Thymus (tissue), 11 donors: ENCODE measurements at regions not wholly inside any gene's neighbourhood (a gene's known extent, or its start where the extent isn't known, plus 50 kb on each side); places are given as distances from the start of the nearest gene placed in this dataset.
"Not testable (repeated sequence)": the region's sequence is repeated elsewhere in the genome, so short reads cannot be mapped to it uniquely, and the experiment has no call there.

ENCODE experiments used
- DNase-seq, 9 donors: peaks; one replicate each; pipeline ENCODE4 v3.0.0-alpha.2; 2013; ENCODE audit warnings: low spot score in 9 of 9, low read depth in 6 of 9, missing footprints in 1 of 9
- H3K27ac ChIP-seq, 2 donors: one replicate each; pipeline ENCODE4 v1.5.1; 2013; ENCODE audit warnings: control low read depth in 1 of 2, low read depth in 1 of 2, low read length in 1 of 2, mild to moderate bottlenecking in 1 of 2, moderate library complexity in 1 of 2
- H3K27me3 ChIP-seq, 2 donors: one replicate each; pipeline ENCODE4 v1.5.1; 2013; ENCODE audit warnings: low read length in 1 of 2; ENCODE audit not compliant: control insufficient read depth in 2 of 2, insufficient read depth in 1 of 2
- H3K36me3 ChIP-seq, 2 donors: one replicate each; pipeline ENCODE4 v1.5.1; 2013; ENCODE audit warnings: low read length in 1 of 2, mild to moderate bottlenecking in 1 of 2, moderate library complexity in 1 of 2; ENCODE audit not compliant: control insufficient read depth in 2 of 2, insufficient read depth in 2 of 2
- H3K4me1 ChIP-seq, 2 donors: one replicate each; pipeline ENCODE4 v1.5.1; 2013; ENCODE audit warnings: low read length in 2 of 2; ENCODE audit not compliant: control insufficient read depth in 2 of 2, insufficient read depth in 2 of 2
- H3K4me3 ChIP-seq, 2 donors: one replicate each; pipeline ENCODE4 v1.5.1; 2013; ENCODE audit warnings: low read length in 2 of 2, control low read depth in 1 of 2, mild to moderate bottlenecking in 1 of 2
- H3K9me3 ChIP-seq, 2 donors: one replicate each; pipeline ENCODE4 v1.5.1; 2013; ENCODE audit warnings: low read length in 1 of 2, mild to moderate bottlenecking in 1 of 2; ENCODE audit not compliant: control insufficient read depth in 2 of 2, insufficient read depth in 1 of 2
- WGBS: extraction: QIAGEN DNeasy Blood & Tissue Kit; methylation state at CpG from one replicate; pipeline ENCODE4 v1.1.7; 2013; 5-methylcytosine and 5-hydroxymethylcytosine counted together
- donor health status: healthy.

DNA sequence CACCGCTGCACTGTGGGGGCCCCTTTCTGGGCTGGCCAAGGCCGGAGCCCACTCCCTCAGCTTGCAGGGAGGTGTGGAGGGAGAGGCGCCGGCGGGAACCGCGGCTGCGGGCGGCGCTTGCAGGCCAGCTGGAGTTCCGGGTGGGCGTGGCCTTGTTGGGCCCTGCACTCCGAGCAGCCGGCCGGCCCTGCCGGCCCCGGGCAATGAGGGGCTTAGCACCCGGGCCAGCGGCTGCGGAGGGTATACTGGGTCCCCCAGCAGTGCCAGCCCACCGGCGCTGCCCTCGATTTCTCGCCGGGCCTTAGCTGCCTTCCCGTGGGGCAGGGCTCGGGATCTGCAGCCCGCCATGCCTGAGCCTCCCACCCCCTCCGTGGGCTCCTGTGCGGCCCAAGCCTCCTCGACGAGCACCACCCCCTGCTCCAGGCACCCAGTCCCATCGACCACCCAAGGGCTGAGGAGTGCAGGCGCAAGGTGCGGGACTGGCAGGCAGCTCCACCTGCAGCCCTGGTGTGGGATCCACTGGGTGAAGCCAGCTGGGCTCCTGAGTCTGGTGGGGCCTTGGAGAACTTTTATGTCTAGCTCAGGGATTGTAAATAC, 705.1 kb upstream of the CDH9 start:
- not testable (repeated sequence) for H3K27ac ChIP-seq, H3K27me3 ChIP-seq, H3K4me3 ChIP-seq, H3K4me1 ChIP-seq, H3K36me3 ChIP-seq, H3K9me3 ChIP-seq, DNase-seq
- WGBS, result 97% methylated on average over 35 of the region's 35 CpGs

GRCh38 chr5:27742805-27743204, 704.4 kb upstream of the CDH9 start:
- Histone ChIP-seq H3K27me3 (no peaks in the 10 kb centered on the region), H3K36me3 (no peaks in the 10 kb centered on the region), H3K4me1 (no peaks in the 10 kb centered on the region), H3K27ac (no peak overlapping the region), H3K9me3 (peaks cover 0 to 3% of the 10 kb centered on the region in 2 donors), H3K4me3 (no peak overlapping the region)
- no peak for DNase-seq
- 96% methylated on average over 6 of the region's 6 CpGs for WGBS

- no peak for DNase-seq
- Histone ChIP-seq H3K4me3 (no peak overlapping the region), H3K27ac (no peak overlapping the region), H3K4me1 (no peaks in the 10 kb centered on the region), H3K9me3 (no peaks in the 10 kb centered on the region), H3K27me3 (no peaks in the 10 kb centered on the region), H3K36me3 (no peaks in the 10 kb centered on the region)
- WGBS, result 89% methylated on average over 1 of the region's 1 CpG
These were observed 696.5 kb upstream of the CDH9 start for GRCh38 chr5:27734838-27735237.

DNA sequence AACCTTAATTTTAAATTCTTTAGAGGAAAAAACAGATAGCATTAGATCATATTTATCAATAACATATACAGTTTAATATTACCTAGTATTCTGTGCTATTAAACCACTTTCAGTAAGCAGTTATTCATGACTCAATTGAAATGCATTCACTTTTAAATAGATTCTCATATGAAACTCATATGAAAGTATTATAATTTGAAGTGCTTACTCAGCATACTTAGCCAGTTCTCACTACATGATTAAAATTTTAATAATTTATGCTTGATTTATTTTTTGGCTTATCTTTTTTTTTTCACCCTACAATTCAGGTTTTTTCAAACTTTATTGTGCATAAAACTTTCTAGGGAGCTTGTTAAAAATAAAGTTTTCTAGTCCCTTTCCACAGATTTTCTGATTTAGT, 694.9 kb upstream of the CDH9 start:
- no peaks in the 10 kb centered on the region for H3K4me1 ChIP-seq
- no peak overlapping the region for H3K4me3 ChIP-seq
- DNase-seq, result no peak
- H3K9me3 ChIP-seq, result no peaks in the 10 kb centered on the region
- H3K27ac ChIP-seq, result no peak overlapping the region
- no peaks in the 10 kb centered on the region for H3K36me3 ChIP-seq
- no peaks in the 10 kb centered on the region for H3K27me3 ChIP-seq

DNA sequence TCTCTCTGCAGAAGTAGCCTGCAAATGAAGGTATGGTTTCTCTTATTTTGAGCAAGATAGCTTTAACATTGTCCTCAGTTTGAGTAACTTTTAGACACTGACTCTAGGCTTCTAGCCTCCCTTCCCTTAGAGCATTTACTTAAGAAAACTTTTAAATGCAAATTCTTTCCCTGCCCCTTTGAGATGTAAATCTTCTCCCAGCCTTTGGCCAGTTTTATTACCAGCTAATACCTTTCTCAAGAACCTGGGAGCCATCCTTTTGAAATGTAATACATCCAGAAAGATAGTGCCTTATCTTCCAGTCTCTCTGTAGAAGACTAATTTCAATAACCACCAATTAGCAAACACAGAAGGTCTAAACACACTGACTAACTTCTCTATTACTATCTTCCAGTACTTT, 688.9 kb upstream of the CDH9 start:
- H3K9me3 ChIP-seq, result no peaks in the 10 kb centered on the region
- no peaks in the 10 kb centered on the region for H3K27me3 ChIP-seq
- no peak for DNase-seq
- no peaks in the 10 kb centered on the region for H3K4me1 ChIP-seq
- H3K27ac ChIP-seq, result no peak overlapping the region
- no peak overlapping the region for H3K4me3 ChIP-seq
- H3K36me3 ChIP-seq, result no peaks in the 10 kb centered on the region

- H3K27ac ChIP-seq, result no peak overlapping the region
- H3K4me1 ChIP-seq, result no peaks in the 10 kb centered on the region
- no peaks in the 10 kb centered on the region for H3K36me3 ChIP-seq
- no peaks in the 10 kb centered on the region for H3K9me3 ChIP-seq
- H3K4me3 ChIP-seq, result no peak overlapping the region
- no peaks in the 10 kb centered on the region for H3K27me3 ChIP-seq
- no peak for DNase-seq
These were observed 684.0 kb upstream of the CDH9 start for GRCh38 chr5:27722337-27722736.

- no peak overlapping the region for H3K4me3 ChIP-seq
- no peak overlapping the region for H3K27ac ChIP-seq
- H3K36me3 ChIP-seq, result no peaks in the 10 kb centered on the region
- no peaks in the 10 kb centered on the region for H3K4me1 ChIP-seq
- no peaks in the 10 kb centered on the region for H3K9me3 ChIP-seq
- WGBS, result 94% methylated on average over 3 of the region's 3 CpGs
- H3K27me3 ChIP-seq, result no peaks in the 10 kb centered on the region
- no peak for DNase-seq
These were observed 670.1 kb upstream of the CDH9 start for GRCh38 chr5:27708534-27708933.

DNA sequence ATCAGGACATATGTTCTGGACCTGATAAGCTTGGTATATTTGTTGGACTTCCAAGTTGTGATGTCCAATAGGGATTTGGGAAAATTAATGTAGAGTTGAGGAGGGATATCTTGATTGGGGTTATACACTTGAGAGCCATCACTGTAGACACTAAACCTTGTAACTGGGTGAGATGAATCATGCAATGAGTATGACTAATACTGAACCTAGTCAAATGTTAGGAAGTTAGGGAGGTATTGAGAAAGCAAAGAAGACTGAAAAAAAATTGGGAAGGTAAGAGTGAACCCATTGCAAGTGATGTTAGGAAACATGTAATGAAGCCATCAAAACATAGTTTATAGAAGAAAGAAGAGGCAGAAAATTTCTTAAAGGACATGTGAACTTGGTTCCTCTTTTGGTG, 668.4 kb upstream of the CDH9 start:
- Histone ChIP-seq H3K9me3 (no peaks in the 10 kb centered on the region), H3K4me1 (no peaks in the 10 kb centered on the region), H3K4me3 (no peak overlapping the region), H3K27ac (no peak overlapping the region), H3K36me3 (no peaks in the 10 kb centered on the region), H3K27me3 (no peaks in the 10 kb centered on the region)
- no peak for DNase-seq

DNA sequence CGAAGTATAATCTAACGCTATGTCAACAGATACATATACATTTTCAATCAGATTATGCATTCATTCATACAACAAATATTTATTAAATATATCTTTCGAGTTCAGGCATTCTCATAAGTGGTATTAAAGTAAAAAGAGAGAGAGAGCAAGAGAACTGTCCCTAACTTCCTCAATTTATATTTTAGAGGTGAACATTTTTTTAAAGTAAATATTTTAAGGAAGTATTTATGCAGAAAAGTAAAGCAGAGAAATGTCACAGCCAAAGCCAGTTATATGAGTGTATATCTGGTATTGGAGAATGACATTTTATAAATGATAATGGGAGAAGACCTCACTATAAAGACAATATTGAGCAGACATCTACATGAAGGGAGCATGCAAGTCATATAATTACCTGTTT, 667.3 kb upstream of the CDH9 start:
- DNase-seq, result no peak
- 60% methylated on average over 3 of the region's 3 CpGs for WGBS
- no peak overlapping the region for H3K27ac ChIP-seq
- no peaks in the 10 kb centered on the region for H3K9me3 ChIP-seq
- no peaks in the 10 kb centered on the region for H3K27me3 ChIP-seq
- no peaks in the 10 kb centered on the region for H3K4me1 ChIP-seq
- H3K4me3 ChIP-seq, result no peak overlapping the region
- H3K36me3 ChIP-seq, result no peaks in the 10 kb centered on the region
